ENCODE measurements at regions not wholly inside any gene's neighbourhood (a gene's known extent, or its start where the extent isn't known, plus 50 kb on each side); places are given as distances from the start of the nearest gene placed in this dataset.

- DNase-seq = no peak
Observed at GRCh38 chr4:3343358-3343757, 50.5 kb downstream of the RGS12 start.

GRCh38 chr4:3344104-3344503, 51.3 kb downstream of the RGS12 start:
- DNase-seq = no peak

- no peak for DNase-seq
Observed at GRCh38 chr4:3344596-3344995, 51.8 kb downstream of the RGS12 start.

- no peak for DNase-seq
Observed at GRCh38 chr4:3345384-3345783, 52.6 kb downstream of the RGS12 start.

- no peak for DNase-seq
Observed at GRCh38 chr4:3346146-3346545, 53.3 kb downstream of the RGS12 start.

- DNase-seq = no peak
Observed at GRCh38 chr4:3347871-3348270, 55.0 kb downstream of the RGS12 start.

GRCh38 chr4:3348621-3349020, 55.8 kb downstream of the RGS12 start:
- DNase-seq = no peak

GRCh38 chr4:3349116-3349515, 56.3 kb downstream of the RGS12 start:
- DNase-seq = no peak

GRCh38 chr4:3351997-3352396, 59.2 kb downstream of the RGS12 start:
- DNase-seq = no peak

- no peak for DNase-seq
Observed at GRCh38 chr4:3352505-3352904, 59.7 kb downstream of the RGS12 start.

GRCh38 chr4:3352941-3353594, 60.2 kb downstream of the RGS12 start:
- no peak for DNase-seq

- no peak for DNase-seq
Observed at GRCh38 chr4:3353752-3354454, 61.1 kb downstream of the RGS12 start.

GRCh38 chr4:3354455-3354811, 61.6 kb downstream of the RGS12 start:
- DNase-seq = no peak

GRCh38 chr4:3355266-3355748, 62.5 kb downstream of the RGS12 start:
- DNase-seq = no peak

GRCh38 chr4:3358656-3359055, 65.8 kb downstream of the RGS12 start:
- no peak for DNase-seq

GRCh38 chr4:3360777-3361176, 68.0 kb downstream of the RGS12 start:
- no peak for DNase-seq

GRCh38 chr4:3361406-3361805, 68.6 kb downstream of the RGS12 start:
- DNase-seq = no peak

- no peak for DNase-seq
Observed at GRCh38 chr4:3361896-3362295, 69.1 kb downstream of the RGS12 start.

- no peak for DNase-seq
Observed at GRCh38 chr4:3362431-3363287, 69.8 kb downstream of the RGS12 start.

- DNase-seq = no peak
Observed at GRCh38 chr4:3363411-3364141, 70.8 kb downstream of the RGS12 start.

GRCh38 chr4:3364199-3364598, 71.4 kb downstream of the RGS12 start:
- DNase-seq = no peak

GRCh38 chr4:3364634-3365314, 72.0 kb downstream of the RGS12 start:
- DNase-seq = no peak

GRCh38 chr4:3365326-3365725, 72.5 kb downstream of the RGS12 start:
- DNase-seq = no peak
